C4-2B (cell line): ENCODE measurements at regions not wholly inside any gene's neighbourhood (a gene's known extent, or its start where the extent isn't known, plus 50 kb on each side); places are given as distances from the start of the nearest gene placed in this dataset.

Experiments used
- H3K27ac ChIP-seq: fragments of 450-650 bp; 2 replicates; pipeline ENCODE4 v1.5.1; 2017
- CTCF ChIP-seq: fragments of 450-650 bp; conservative IDR thresholded peaks from 2 replicates; pipeline ENCODE4 v1.5.1; 2017; ENCODE audit warnings: mild to moderate bottlenecking
- ZFX ChIP-seq: fragments of 450-650 bp; IDR thresholded peaks from 2 replicates; pipeline ENCODE4 v1.6.1; 2017

GRCh38 chr5:136517755-136518154 lies 152.4 kb upstream of the TRPC7 start:
- TF ChIP-seq ZFX (no peak), CTCF (no peak)
- no peak overlapping the region for H3K27ac ChIP-seq

GRCh38 chr5:136516637-136517036 lies 151.3 kb upstream of the TRPC7 start:
- H3K27ac ChIP-seq, result no peak overlapping the region

GRCh38 chr5:136513430-136513829 lies 148.1 kb upstream of the TRPC7 start:
- TF ChIP-seq ZFX, result no peak
- TF ChIP-seq CTCF, result no peak
- no peak overlapping the region for H3K27ac ChIP-seq

More at GRCh38 chr5:136516637-136517036, 151.3 kb upstream of the TRPC7 start:
- no peak for TF ChIP-seq CTCF
- no peak for TF ChIP-seq ZFX

GRCh38 chr5:136511046-136511445 lies 145.7 kb upstream of the TRPC7 start:
- no peak overlapping the region for H3K27ac ChIP-seq
- TF ChIP-seq CTCF, result no peak
- no peak for TF ChIP-seq ZFX

- TF ChIP-seq ZFX, result no peak
- TF ChIP-seq CTCF, result no peak
Measured at GRCh38 chr5:136510481-136510880, 145.1 kb upstream of the TRPC7 start.

GRCh38 chr5:136506131-136506530 lies 140.8 kb upstream of the TRPC7 start:
- H3K27ac ChIP-seq, result no peak overlapping the region
- TF ChIP-seq CTCF (no peak), ZFX (no peak)

More at GRCh38 chr5:136510481-136510880, 145.1 kb upstream of the TRPC7 start:
- no peak overlapping the region for H3K27ac ChIP-seq

GRCh38 chr5:136501133-136501532 lies 135.8 kb upstream of the TRPC7 start:
- no peak for TF ChIP-seq CTCF
- no peak for TF ChIP-seq ZFX
- no peak overlapping the region for H3K27ac ChIP-seq
